H1 (cell line): ENCODE measurements at regions not wholly inside any gene's neighbourhood (a gene's known extent, or its start where the extent isn't known, plus 50 kb on each side); places are given as distances from the start of the nearest gene placed in this dataset.

Experiments used
- CTCF ChIA-PET: fragments of 300-600 bp; sonication (Branson Sonifier 250); formaldehyde crosslinking; loops from one replicate; lab custom pipeline; 2021; ENCODE audit not compliant: partially characterized antibody; lab: Charles Lee
- POLR2A ChIA-PET: fragments of 300-600 bp; sonication (Branson Sonifier 250); formaldehyde crosslinking; loops from one replicate; lab custom pipeline; 2021; ENCODE audit warnings: inconsistent platforms; ENCODE audit not compliant: partially characterized antibody; lab: Charles Lee
- DNase-seq, 2 experiments: peaks; one replicate each; pipeline versions ENCODE4 v3.0.0 to v3.0.0-alpha.2; 2010 to 2022; ENCODE audit warnings: low spot score in 2 of 2, low read depth in 1 of 2, mixed read lengths in 1 of 2
- FAIRE-seq: peaks from 2 replicates; lab custom pipeline; 2011; peaks lifted over from hg19 to GRCh38; lab: Jason Lieb, UNC
- H2AFZ ChIP-seq: 2 replicates; pipeline ENCODE4 v1.8.1; 2012; ENCODE audit warnings: low read length, inconsistent platforms
- H2AK5ac ChIP-seq: 2 replicates; pipeline ENCODE4 v1.6.1; 2013; ENCODE audit warnings: low read depth, low read length
- H2BK120ac ChIP-seq: replicated peaks from 2 replicates; pipeline ENCODE3; 2013; ENCODE audit warnings: low read depth, low read length, inconsistent platforms
- H2BK12ac ChIP-seq: 2 replicates; pipeline ENCODE4 v1.6.1; 2013; ENCODE audit warnings: low read depth, low read length
- H2BK15ac ChIP-seq: 2 replicates; pipeline ENCODE4 v1.6.1; 2013; ENCODE audit warnings: low read length
- H2BK20ac ChIP-seq: 2 replicates; pipeline ENCODE4 v1.6.1; 2013; ENCODE audit warnings: low read length
- H2BK5ac ChIP-seq: 2 replicates; pipeline ENCODE4 v1.6.1; 2013; ENCODE audit warnings: low read depth, low read length
- H3K14ac ChIP-seq: 2 replicates; pipeline ENCODE4 v1.6.1; 2013; ENCODE audit warnings: inconsistent platforms; ENCODE audit not compliant: insufficient read length
- H3K18ac ChIP-seq: 2 replicates; pipeline ENCODE4 v1.6.1; 2013; ENCODE audit warnings: low read length; ENCODE audit errors: extremely low read depth
- H3K23ac ChIP-seq: 2 replicates; pipeline ENCODE4 v1.6.1; 2013; ENCODE audit warnings: inconsistent platforms; ENCODE audit not compliant: insufficient read length
- H3K23me2 ChIP-seq: 2 replicates; pipeline ENCODE4 v1.6.1; 2013; ENCODE audit warnings: low read depth, low read length
- H3K27ac ChIP-seq: 2 replicates; pipeline ENCODE4 v1.6.1; 2011; ENCODE audit warnings: low read depth, low read length, inconsistent platforms
- H3K27me3 ChIP-seq, 4 experiments: replicated peaks in 1 of 4; 1 replicate in 1 of 4; 2 replicates in 3 of 4; pipeline versions ENCODE4 v1.6.1 to v1.8.1; 2011 to 2013; ENCODE audit warnings: low read length in 3 of 4, mild to moderate bottlenecking in 3 of 4, inconsistent platforms in 2 of 4, mixed read lengths in 2 of 4, moderate library complexity in 1 of 4; ENCODE audit not compliant: control insufficient read depth in 3 of 4, insufficient read depth in 3 of 4; ENCODE audit errors: extremely low read depth in 1 of 4
- H3K36me3 ChIP-seq, 4 experiments: 2 replicates each; pipeline versions ENCODE4 v1.6.1 to v1.8.1; 2011 to 2013; ENCODE audit warnings: mild to moderate bottlenecking in 4 of 4, low read length in 3 of 4, moderate library complexity in 2 of 4, control low read depth in 1 of 4, inconsistent platforms in 1 of 4; ENCODE audit not compliant: insufficient read depth in 4 of 4, control insufficient read depth in 2 of 4
- H3K4ac ChIP-seq: replicated peaks from 2 replicates; pipeline ENCODE3; 2013; ENCODE audit warnings: low read length, low read depth, mixed read lengths, inconsistent platforms; ENCODE audit not compliant: insufficient read length
- H3K4me1 ChIP-seq, 4 experiments: replicated peaks in 1 of 4; 1 replicate in 1 of 4; 2 replicates in 3 of 4; pipeline versions ENCODE4 v1.6.1 to v1.8.1; 2011 to 2013; ENCODE audit warnings: low read length in 3 of 4, inconsistent platforms in 2 of 4, mixed read lengths in 1 of 4; ENCODE audit not compliant: insufficient read depth in 4 of 4, control insufficient read depth in 3 of 4
- H3K4me2 ChIP-seq, 2 experiments: 2 replicates each; pipeline versions ENCODE4 v1.6.1 to v1.8.1; 2011 to 2013; ENCODE audit warnings: low read depth in 2 of 2, low read length in 2 of 2, control low read depth in 1 of 2, inconsistent platforms in 1 of 2, mild to moderate bottlenecking in 1 of 2; ENCODE audit not compliant: insufficient read depth in 1 of 2
- H3K4me3 ChIP-seq, 4 experiments: fragments of 200-600, 300-600 bp in 1 of 4; sonication (generic), shearing (Covaris generic), sonication (Bioruptor Twin) in 1 of 4; 2 replicates each; pipeline versions ENCODE4 v1.5.1 to v1.8.1; 2011 to 2016; ENCODE audit warnings: low read length in 4 of 4, low read depth in 3 of 4, control low read depth in 2 of 4, inconsistent platforms in 2 of 4, mild to moderate bottlenecking in 2 of 4, mixed read lengths in 1 of 4, moderate library complexity in 1 of 4; ENCODE audit not compliant: insufficient read depth in 2 of 4; ENCODE audit errors: extremely low read depth in 1 of 4
- H3K56ac ChIP-seq: replicated peaks from 2 replicates; pipeline ENCODE3; 2013; ENCODE audit warnings: low read depth, mild to moderate bottlenecking, mixed read lengths, low read length, inconsistent platforms; ENCODE audit not compliant: insufficient read length
- H3K79me1 ChIP-seq: 2 replicates; pipeline ENCODE4 v1.6.1; 2013; ENCODE audit warnings: low read depth, low read length, control low read depth
- H3K79me2 ChIP-seq, 2 experiments: 2 replicates each; pipeline versions ENCODE4 v1.6.1 to v1.8.1; 2012 to 2013; ENCODE audit warnings: low read length in 2 of 2, mild to moderate bottlenecking in 2 of 2, inconsistent platforms in 1 of 2; ENCODE audit not compliant: insufficient read depth in 2 of 2, control insufficient read depth in 1 of 2
- H3K9ac ChIP-seq, 4 experiments: replicated peaks in 1 of 4; 1 replicate in 1 of 4; 2 replicates in 3 of 4; pipeline versions ENCODE4 v1.6.1 to v1.8.1; 2011 to 2013; ENCODE audit warnings: low read depth in 3 of 4, low read length in 3 of 4, control low read depth in 2 of 4, mild to moderate bottlenecking in 2 of 4, moderate library complexity in 2 of 4, inconsistent platforms in 1 of 4; ENCODE audit errors: extremely low read depth in 1 of 4
- H3K9me3 ChIP-seq, 2 experiments: 2 replicates each; pipeline versions ENCODE4 v1.6.1 to v1.8.1; 2012 to 2013; ENCODE audit warnings: mild to moderate bottlenecking in 2 of 2, moderate library complexity in 2 of 2, control low read depth in 1 of 2, inconsistent platforms in 1 of 2, low read depth in 1 of 2, low read length in 1 of 2, mixed read lengths in 1 of 2; ENCODE audit not compliant: insufficient read depth in 2 of 2
- H4K20me1 ChIP-seq, 2 experiments: replicated peaks in 1 of 2; 2 replicates each; pipeline versions ENCODE3 to v1.8.1; 2011 to 2013; ENCODE audit warnings: inconsistent platforms in 2 of 2, low read length in 2 of 2, mild to moderate bottlenecking in 1 of 2; ENCODE audit not compliant: insufficient read depth in 2 of 2, control insufficient read depth in 1 of 2
- H4K5ac ChIP-seq: 2 replicates; pipeline ENCODE4 v1.6.1; 2013; ENCODE audit warnings: low read length, low read depth, mixed read lengths, inconsistent platforms; ENCODE audit not compliant: insufficient read length
- H4K8ac ChIP-seq: 2 replicates; pipeline ENCODE4 v1.8.0; 2013; ENCODE audit warnings: mild to moderate bottlenecking, moderate library complexity, low read length, inconsistent platforms; ENCODE audit not compliant: insufficient read depth; ENCODE audit errors: extremely low read depth
- H4K91ac ChIP-seq: replicated peaks from 2 replicates; pipeline ENCODE3; 2013; ENCODE audit warnings: low read length, mixed read lengths, inconsistent platforms; ENCODE audit not compliant: insufficient read length
- BRCA1 ChIP-seq: IDR thresholded peaks from 2 replicates; pipeline ENCODE4 v1.6.1; 2012; ENCODE audit warnings: low read depth, low read length, improper control_type of control experiment
- CBX5 ChIP-seq: fragments of 300-800, 300-1000 bp; sonication (generic); IDR thresholded peaks from 2 replicates; pipeline ENCODE4 v1.7.1; 2016; ENCODE audit warnings: antibody characterized with exemption, low read length, low read depth
- CEBPB ChIP-seq: IDR thresholded peaks from 2 replicates; pipeline ENCODE4 v1.6.1; 2012; ENCODE audit warnings: low read depth, low read length
- EZH2 ChIP-seq: fragments of 200-600 bp; sonication (generic); IDR thresholded peaks from 2 replicates; pipeline ENCODE4 v1.7.1; 2012; ENCODE audit warnings: low read depth, mild to moderate bottlenecking, moderate library complexity, low read length, inconsistent platforms; ENCODE audit not compliant: severe bottlenecking
- HDAC6 ChIP-seq: IDR thresholded peaks from one replicate; pipeline ENCODE4 v1.7.1; 2012; ENCODE audit warnings: low read depth, mild to moderate bottlenecking, inconsistent platforms, low read length, moderate library complexity
- KDM5A ChIP-seq: fragments of 200-600 bp; IDR thresholded peaks from 2 replicates; pipeline ENCODE4 v1.7.1; 2012; ENCODE audit warnings: mild to moderate bottlenecking, low read length, inconsistent platforms, mixed read lengths
- NRF1 ChIP-seq: IDR thresholded peaks from 2 replicates; pipeline ENCODE4 v1.6.1; 2011; ENCODE audit warnings: mild to moderate bottlenecking, low read depth, low read length, improper control_type of control experiment
- RAD21 ChIP-seq, 2 experiments: IDR thresholded peaks in 1 of 2; conservative IDR thresholded peaks in 1 of 2; 2 replicates each; pipeline ENCODE4 v1.6.1; 2011; ENCODE audit warnings: low read depth in 2 of 2, low read length in 2 of 2, improper control_type of control experiment in 1 of 2, inconsistent platforms in 1 of 2, mild to moderate bottlenecking in 1 of 2, moderate library complexity in 1 of 2
- RFX5 ChIP-seq: IDR thresholded peaks from 2 replicates; pipeline ENCODE4 v1.6.1; 2011; ENCODE audit warnings: low read depth, low read length, improper control_type of control experiment, borderline replicate concordance
- SP1 ChIP-seq: IDR thresholded peaks from 2 replicates; pipeline ENCODE4 v1.6.1; 2011; ENCODE audit warnings: low read depth, low read length
- WGBS, 2 experiments: shearing (Covaris generic) in 1 of 2; methylation state at CpG; one replicate each; pipeline versions ENCODE4 v1.1.6 to v1.1.7; 2013 to 2015; ENCODE audit warnings: low lambda C conversion rate in 2 of 2, mixed read lengths in 2 of 2, inconsistent platforms in 1 of 2, low coverage in 1 of 2, missing lambda C conversion rate in 1 of 2; ENCODE audit not compliant: insufficient replicate concordance in 2 of 2, insufficient coverage in 1 of 2, insufficient read length in 1 of 2; ENCODE audit errors: extremely low coverage in 1 of 2, missing lambda C conversion rate in 1 of 2; 5-methylcytosine and 5-hydroxymethylcytosine counted together

DNA sequence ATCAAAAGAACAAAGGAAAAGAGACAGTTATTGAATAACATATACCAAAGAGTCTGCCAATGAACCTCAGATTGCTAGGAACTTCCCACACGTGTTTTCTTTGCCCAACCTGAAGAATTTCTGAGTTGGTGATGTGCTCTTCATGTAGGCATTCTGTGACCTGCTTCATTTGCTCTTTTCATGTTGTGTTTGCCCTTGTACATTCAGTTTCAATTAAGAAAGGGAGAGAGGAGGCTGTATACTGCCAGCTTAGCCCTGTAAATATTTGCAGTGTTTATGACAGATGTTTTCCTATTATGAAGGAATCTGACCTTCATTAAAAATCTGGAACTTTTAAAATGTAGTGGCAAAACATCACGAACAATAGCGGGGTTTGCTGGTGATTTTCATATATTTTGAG, 168.5 kb downstream of the GAS1 start:
- Histone ChIP-seq H4K20me1 (no peaks in the 10 kb centered on the region), H3K27me3 (no peaks in the 10 kb centered on the region), H2AFZ (no peak overlapping the region)

More for the DNA sequence above, 168.5 kb downstream of the GAS1 start:
- no peak overlapping the region for H3K4me3 ChIP-seq
- H3K18ac ChIP-seq, result no peak overlapping the region
- H3K9ac ChIP-seq, result no peak overlapping the region
- H2BK12ac ChIP-seq, result no peak overlapping the region
- H2BK15ac ChIP-seq, result no peak overlapping the region
- H4K5ac ChIP-seq, result no peak overlapping the region
- no peak for TF ChIP-seq RAD21 (IDR thresholded peaks at IDR 0.05 in 1 of 2, conservative IDR thresholded peaks at IDR 0.05 in 1 of 2; ENCODE audit: low read depth in 2 of 2, low read length in 2 of 2)
- no peak for TF ChIP-seq NRF1
- TF ChIP-seq KDM5A, result no peak
- no peak for TF ChIP-seq BRCA1
- no peak for TF ChIP-seq HDAC6
- no peak for TF ChIP-seq RFX5
- no peak for TF ChIP-seq SP1
- TF ChIP-seq CBX5, result no peak
- TF ChIP-seq CEBPB, result no peak
- no peak for TF ChIP-seq EZH2
- FAIRE-seq (no peak), DNase-seq (no peak)
- ChIA-PET CTCF (no interaction called here), POLR2A (no interaction called here)
- H3K4me2 ChIP-seq, result no peak overlapping the region
- H2AK5ac ChIP-seq, result no peak overlapping the region
- WGBS, 2 experiments, result 94% methylated on average over 3 of the region's 3 CpGs; no CpG with 5 or more reads in 1 of the 2 experiments
- H3K27ac ChIP-seq, result no peak overlapping the region
- H3K23ac ChIP-seq, result no peak overlapping the region
- no peaks in the 10 kb centered on the region for H3K23me2 ChIP-seq
- H3K36me3 ChIP-seq, result no peaks in the 10 kb centered on the region
- H4K91ac ChIP-seq, result no peak overlapping the region
- no peak overlapping the region for H2BK5ac ChIP-seq
- no peak overlapping the region for H2BK120ac ChIP-seq
- no peaks in the 10 kb centered on the region for H3K79me2 ChIP-seq
- no peak overlapping the region for H3K14ac ChIP-seq
- no peak overlapping the region for H3K4ac ChIP-seq
- H3K9me3 ChIP-seq, result no peaks in the 10 kb centered on the region
- H4K8ac ChIP-seq, result no peak overlapping the region
- no peaks in the 10 kb centered on the region for H3K79me1 ChIP-seq
- H2BK20ac ChIP-seq, result no peak overlapping the region
- H3K4me1 ChIP-seq, result no peaks in the 10 kb centered on the region
- H3K56ac ChIP-seq, result no peak overlapping the region
